Muscle of leg (tissue), 3 donors: ENCODE measurements at regions not wholly inside any gene's neighbourhood (a gene's known extent, or its start where the extent isn't known, plus 50 kb on each side); places are given as distances from the start of the nearest gene placed in this dataset.

Experiments used
- DNase-seq: peaks from one replicate; pipeline ENCODE4 v3.0.0; 2013
- H3K27ac ChIP-seq: one replicate; pipeline ENCODE4 v1.5.1; 2013; ENCODE audit warnings: mild to moderate bottlenecking, low read length, control low read depth
- H3K27me3 ChIP-seq: one replicate; pipeline ENCODE4 v1.6.1; 2013; ENCODE audit warnings: low read length; ENCODE audit not compliant: control insufficient read depth, insufficient read depth
- H3K36me3 ChIP-seq: one replicate; pipeline ENCODE4 v1.6.1; 2013; ENCODE audit warnings: low read length; ENCODE audit not compliant: control insufficient read depth, insufficient read depth
- H3K4me1 ChIP-seq: one replicate; pipeline ENCODE4 v1.6.1; 2013; ENCODE audit warnings: low read length; ENCODE audit not compliant: control insufficient read depth, insufficient read depth
- H3K4me3 ChIP-seq: one replicate; pipeline ENCODE4 v1.5.1; 2013; ENCODE audit warnings: low read length, control low read depth
- H3K9me3 ChIP-seq: replicated peaks from 2 replicates; pipeline ENCODE4 v1.6.1; 2013; ENCODE audit warnings: low read depth, low read length; ENCODE audit not compliant: control insufficient read depth
- WGBS: methylation state at CpG from one replicate; pipeline ENCODE4 v1.1.5; 2013; ENCODE audit warnings: missing lambda C conversion rate; ENCODE audit not compliant: insufficient coverage; 5-methylcytosine and 5-hydroxymethylcytosine counted together

DNA sequence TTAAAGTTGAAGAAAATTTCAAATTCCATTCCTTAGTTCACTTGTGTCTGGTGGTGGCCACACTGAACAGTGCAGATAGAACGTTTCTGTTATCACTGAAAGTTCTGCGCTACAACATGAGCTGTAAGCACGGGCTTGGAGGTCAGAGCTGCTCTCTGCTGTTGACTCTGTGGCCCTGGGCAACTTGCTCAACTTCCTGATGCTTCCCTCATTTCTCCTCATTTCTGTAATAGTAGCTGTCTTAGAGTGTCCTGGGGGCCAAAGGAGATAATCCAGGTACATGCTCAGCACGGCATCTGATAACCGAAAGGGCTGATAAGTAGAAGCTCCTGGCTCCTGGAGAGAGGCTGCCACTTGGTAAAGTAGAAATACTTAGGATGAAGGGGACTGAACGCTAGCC, 92.3 kb upstream of the DUSP5 start:
- no peak overlapping the region for H3K27ac ChIP-seq
- no peaks in the 10 kb centered on the region for H3K9me3 ChIP-seq
- H3K4me3 ChIP-seq, result no peak overlapping the region
- H3K36me3 ChIP-seq, result no peaks in the 10 kb centered on the region
- no peaks in the 10 kb centered on the region for H3K27me3 ChIP-seq
- DNase-seq, result no peak
- H3K4me1 ChIP-seq, result peaks cover 4% of the 10 kb centered on the region
- WGBS, result 81% methylated on average over 3 of the region's 6 CpGs

DNA sequence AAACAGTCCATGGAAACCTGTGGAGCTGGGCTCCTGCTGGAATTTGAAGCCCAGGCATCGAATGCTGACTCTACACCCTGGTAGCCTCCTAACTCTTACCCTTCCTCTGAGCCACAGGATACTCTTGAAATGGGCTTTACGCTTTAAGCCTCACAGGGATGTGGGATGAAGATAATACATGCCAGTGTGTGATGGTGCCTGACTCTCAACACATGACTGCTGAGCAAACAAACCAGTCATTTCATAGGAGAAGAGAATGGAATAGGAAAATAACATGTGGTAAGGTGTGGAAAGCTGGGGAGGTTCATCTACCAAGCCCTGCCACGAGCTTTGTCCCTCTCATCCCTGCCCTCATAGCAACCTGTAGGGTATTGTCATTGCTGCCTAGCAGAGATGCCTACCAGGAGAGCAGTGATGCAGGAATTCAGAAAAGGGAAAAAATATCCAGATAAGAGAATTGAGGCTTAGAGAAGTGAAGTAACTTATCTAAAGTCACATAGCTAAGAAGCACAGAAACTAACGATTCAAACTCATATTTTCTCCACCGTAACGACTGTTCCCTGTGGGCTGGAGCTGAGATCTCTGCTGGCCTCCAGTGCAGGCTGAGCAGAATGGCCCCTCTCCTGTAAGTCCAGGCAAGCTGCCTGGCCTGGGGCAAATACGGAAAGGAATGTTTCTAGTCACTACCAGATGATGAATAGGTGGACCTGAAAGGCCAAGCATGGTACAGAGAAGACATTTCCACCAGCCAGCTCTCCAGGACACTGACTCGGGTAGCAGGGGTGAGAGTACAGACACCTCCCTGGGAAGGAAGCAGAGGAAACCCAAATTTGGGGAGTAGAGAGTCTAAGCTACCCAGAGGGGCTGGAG, 90.2 kb upstream of the DUSP5 start:
- Histone ChIP-seq H3K36me3 (no peaks in the 10 kb centered on the region), H3K27me3 (no peaks in the 10 kb centered on the region), H3K9me3 (no peaks in the 10 kb centered on the region), H3K4me1 (peaks cover 16% of the 10 kb centered on the region), H3K4me3 (no peak overlapping the region), H3K27ac (no peak overlapping the region)
- 40% methylated on average over 1 of the region's 8 CpGs for WGBS
- no peak for DNase-seq

DNA sequence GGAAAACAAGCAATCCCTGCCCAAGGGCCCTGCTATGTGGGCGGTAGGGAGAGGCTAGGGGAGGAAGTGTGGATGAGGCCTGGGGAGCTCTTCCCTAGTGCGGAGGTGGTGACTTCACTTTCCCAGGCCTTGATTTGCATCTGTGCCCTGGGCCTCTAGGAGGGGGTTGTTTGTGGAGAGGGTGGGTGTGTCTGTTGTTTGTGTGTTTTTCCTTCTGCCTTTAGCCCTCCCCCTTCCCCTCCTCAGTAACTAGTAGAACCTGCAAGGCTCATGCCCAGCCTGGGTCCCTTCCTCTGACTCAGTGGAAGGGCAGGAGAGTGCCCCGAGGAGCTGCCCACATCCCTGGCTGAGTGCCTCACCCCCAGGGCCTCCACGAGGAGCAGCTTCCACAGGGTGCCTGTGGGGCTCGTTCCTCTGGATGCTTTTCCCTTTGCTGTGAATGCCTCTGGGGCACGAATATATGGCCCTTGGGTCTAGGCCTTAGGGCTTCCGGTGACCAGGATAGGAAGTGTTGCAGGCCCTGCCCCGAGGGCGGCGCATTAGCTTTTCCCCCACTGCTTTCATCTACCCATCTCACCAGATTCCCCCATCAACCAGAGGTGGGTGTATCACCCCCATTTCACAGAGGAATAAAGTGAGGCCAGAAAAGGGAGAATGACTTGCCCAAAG, 89.4 kb upstream of the DUSP5 start:
- no peak for DNase-seq
- H3K36me3 ChIP-seq, result no peaks in the 10 kb centered on the region
- H3K4me1 ChIP-seq, result peaks cover 16% of the 10 kb centered on the region
- WGBS, result 65% methylated on average over 4 of the region's 10 CpGs
- no peak overlapping the region for H3K27ac ChIP-seq
- H3K27me3 ChIP-seq, result no peaks in the 10 kb centered on the region
- H3K9me3 ChIP-seq, result no peaks in the 10 kb centered on the region
- H3K4me3 ChIP-seq, result no peak overlapping the region

DNA sequence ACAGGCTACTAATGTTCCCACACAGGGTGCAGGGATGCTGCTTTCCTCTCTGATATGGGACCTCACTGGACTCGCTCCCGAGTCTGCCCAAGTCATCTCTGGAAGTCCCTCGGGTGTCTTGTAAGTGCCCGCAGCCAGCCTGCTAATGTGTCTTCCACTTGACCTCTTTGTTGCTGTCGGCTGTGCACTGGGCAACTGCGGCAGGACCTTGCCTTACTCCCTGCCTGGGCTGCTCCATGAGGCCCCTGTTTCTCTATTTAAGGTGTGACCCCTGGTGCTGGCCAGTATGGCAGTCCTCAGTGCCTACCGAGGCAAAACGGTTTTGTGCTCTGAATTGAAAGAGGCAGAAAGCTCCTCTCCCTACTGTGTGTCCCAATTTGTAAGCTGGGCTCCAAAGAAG, 88.8 kb upstream of the DUSP5 start:
- Histone ChIP-seq H3K9me3 (no peaks in the 10 kb centered on the region), H3K4me3 (no peak overlapping the region), H3K4me1 (peaks cover 16% of the 10 kb centered on the region), H3K27me3 (no peaks in the 10 kb centered on the region), H3K27ac (no peak overlapping the region), H3K36me3 (no peaks in the 10 kb centered on the region)
- DNase-seq, result no peak
- WGBS, result 67% methylated on average over 6 of the region's 8 CpGs

DNA sequence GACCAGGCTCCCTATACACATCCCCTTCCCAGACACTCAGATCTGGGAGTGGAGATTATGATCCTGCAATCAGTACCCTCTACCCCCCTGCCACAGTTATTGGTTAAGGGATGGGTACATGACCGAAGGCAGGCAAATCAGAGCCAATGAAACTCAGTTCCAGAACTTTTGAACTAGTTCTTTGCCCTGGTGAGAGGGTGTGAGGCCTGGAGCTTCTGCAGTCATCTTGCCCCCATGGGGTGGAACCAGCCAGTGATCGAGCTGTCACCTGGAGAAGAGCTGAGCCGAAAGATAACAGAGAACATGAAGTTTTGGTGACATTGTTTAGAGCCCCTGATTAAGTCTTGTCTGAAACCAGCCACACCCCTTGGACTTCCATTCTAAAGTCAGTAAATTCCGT, 88.2 kb upstream of the DUSP5 start:
- Histone ChIP-seq H3K4me1 (peaks cover 20% of the 10 kb centered on the region), H3K4me3 (no peak overlapping the region), H3K27me3 (no peaks in the 10 kb centered on the region), H3K36me3 (no peaks in the 10 kb centered on the region), H3K27ac (no peak overlapping the region), H3K9me3 (no peaks in the 10 kb centered on the region)
- DNase-seq, result no peak
- no CpG with 5 or more reads among the region's 4 CpGs for WGBS

DNA sequence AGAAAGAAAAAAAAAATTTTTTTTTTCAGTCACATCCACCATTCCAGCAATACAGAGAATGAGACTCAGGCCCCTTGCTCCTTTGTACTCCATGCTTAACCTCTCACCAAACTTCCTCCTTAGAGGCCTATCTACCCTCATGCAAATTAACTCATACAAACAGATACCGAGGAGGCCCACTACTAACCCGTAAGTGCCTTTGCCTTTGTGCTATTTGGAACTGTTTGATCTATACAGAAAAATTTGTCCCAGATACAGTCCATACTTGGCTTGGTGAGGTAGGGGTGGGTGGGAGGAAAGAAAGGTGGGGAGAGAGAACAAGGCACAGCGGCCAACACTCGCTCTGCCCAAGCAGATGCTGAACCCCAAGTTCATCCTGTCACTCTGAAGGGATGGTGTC, 87.8 kb upstream of the DUSP5 start:
- Histone ChIP-seq H3K27me3 (no peaks in the 10 kb centered on the region), H3K4me1 (peaks cover 24% of the 10 kb centered on the region), H3K4me3 (no peak overlapping the region), H3K9me3 (no peaks in the 10 kb centered on the region), H3K36me3 (no peaks in the 10 kb centered on the region), H3K27ac (no peak overlapping the region)
- DNase-seq, result no peak
- WGBS, result 94% methylated on average over 2 of the region's 4 CpGs

DNA sequence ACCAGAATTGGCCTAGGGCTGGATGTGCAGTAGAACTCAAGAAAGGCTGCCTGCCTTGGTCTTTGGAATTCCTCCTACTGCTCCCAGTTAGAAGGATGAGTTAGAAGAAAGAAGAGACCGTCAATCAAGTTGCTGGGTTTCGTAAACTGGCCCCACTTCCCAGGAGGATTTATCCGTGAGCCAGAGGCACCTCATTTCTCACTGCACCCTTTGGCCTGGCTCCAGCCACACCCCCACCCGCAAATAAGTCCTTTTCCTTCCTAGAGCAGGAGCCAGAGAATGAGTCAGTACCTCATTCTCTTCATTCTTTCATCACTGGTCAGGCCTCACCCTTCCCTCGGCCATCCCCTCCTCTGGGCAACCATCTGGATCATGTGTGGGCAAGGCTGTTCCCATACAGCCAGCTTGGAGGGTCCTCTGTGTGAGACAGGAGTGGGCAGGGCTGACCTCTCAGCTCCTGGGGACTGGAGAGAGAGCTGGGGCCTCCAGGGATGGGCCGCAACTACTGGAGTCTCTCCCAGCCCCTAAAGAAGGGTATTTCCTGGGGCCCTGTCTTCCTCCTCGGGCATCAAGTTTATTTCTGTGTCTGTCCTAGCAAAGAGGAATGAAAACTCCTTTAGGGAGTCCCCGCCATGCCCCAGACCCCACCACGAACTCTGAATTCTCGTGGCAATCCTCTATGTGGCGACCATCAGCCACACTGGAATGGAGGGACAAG, 87.2 kb upstream of the DUSP5 start:
- H3K9me3 ChIP-seq, result no peaks in the 10 kb centered on the region
- H3K36me3 ChIP-seq, result no peaks in the 10 kb centered on the region
- no peak for DNase-seq
- H3K4me3 ChIP-seq, result no peak overlapping the region
- H3K27me3 ChIP-seq, result no peaks in the 10 kb centered on the region
- H3K27ac ChIP-seq, result no peak overlapping the region
- 70% methylated on average over 7 of the region's 11 CpGs for WGBS
- peaks cover 28% of the 10 kb centered on the region for H3K4me1 ChIP-seq

- Histone ChIP-seq H3K9me3 (no peaks in the 10 kb centered on the region), H3K27ac (no peak overlapping the region), H3K4me3 (no peak overlapping the region), H3K36me3 (no peaks in the 10 kb centered on the region), H3K27me3 (no peaks in the 10 kb centered on the region), H3K4me1 (peaks cover 28% of the 10 kb centered on the region)
- WGBS, result 75% methylated on average over 6 of the region's 9 CpGs
- peak; percentile 33 for DNase-seq
Observed at GRCh38 chr10:110411047-110411410, 86.7 kb upstream of the DUSP5 start.

DNA sequence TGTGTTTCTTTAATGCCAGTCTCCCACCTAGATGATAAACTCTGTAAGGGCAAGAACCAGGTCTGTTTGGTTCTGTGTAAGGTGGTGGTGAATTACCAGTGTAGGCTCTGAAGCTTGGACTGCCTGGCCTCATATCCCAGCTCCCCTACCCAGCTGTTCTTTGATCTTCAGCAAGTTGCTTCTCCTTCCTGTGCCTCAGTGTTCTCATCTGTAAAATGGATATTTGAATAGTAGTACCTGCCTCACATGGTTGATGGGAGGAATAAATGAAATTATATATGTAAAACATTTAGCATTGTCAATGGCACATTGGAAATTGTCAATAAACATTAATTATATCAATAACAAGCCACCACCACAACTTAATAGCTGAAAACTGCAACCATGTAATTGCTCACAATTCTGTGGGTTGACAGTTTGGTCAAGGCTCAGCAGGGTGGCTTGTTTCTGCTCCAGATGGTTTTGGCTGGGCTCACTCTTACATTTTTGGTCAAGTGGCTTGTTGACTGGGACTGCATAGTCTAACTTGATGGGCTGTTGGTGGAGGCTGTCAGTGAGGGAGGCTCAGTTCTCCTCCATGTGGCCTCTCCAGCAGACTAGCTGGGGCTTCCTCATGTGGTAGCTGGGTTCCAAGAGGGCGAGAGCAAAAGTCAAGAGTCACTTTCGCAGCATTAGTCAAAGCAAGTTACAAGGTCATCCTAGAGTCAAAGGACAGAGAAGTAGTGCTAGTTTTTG, 84.5 kb upstream of the DUSP5 start:
- WGBS, result no CpG with 5 or more reads among the region's 2 CpGs
- Histone ChIP-seq H3K4me3 (no peak overlapping the region), H3K4me1 (peaks cover 28% of the 10 kb centered on the region), H3K36me3 (no peaks in the 10 kb centered on the region), H3K9me3 (no peaks in the 10 kb centered on the region), H3K27me3 (no peaks in the 10 kb centered on the region), H3K27ac (no peak overlapping the region)
- no peak for DNase-seq
